Stimulated activated CD8-positive, alpha-beta memory T cell treated with anti-CD3 and anti-CD28 coated beads, Interleukin-12 subunit alpha, Interleukin-12 subunit beta, amount 100 ng/mL, for 4 hours (primary cell): ENCODE measurements at regions not wholly inside any gene's neighbourhood (a gene's known extent, or its start where the extent isn't known, plus 50 kb on each side); places are given as distances from the start of the nearest gene placed in this dataset.
"Not testable (repeated sequence)": the region's sequence is repeated elsewhere in the genome, so short reads cannot be mapped to it uniquely, and the experiment has no call there.

Source experiments
- DNase-seq: peaks from one replicate; pipeline ENCODE4 v3.0.0-alpha.2; 2020; ENCODE audit warnings: low read depth

DNA sequence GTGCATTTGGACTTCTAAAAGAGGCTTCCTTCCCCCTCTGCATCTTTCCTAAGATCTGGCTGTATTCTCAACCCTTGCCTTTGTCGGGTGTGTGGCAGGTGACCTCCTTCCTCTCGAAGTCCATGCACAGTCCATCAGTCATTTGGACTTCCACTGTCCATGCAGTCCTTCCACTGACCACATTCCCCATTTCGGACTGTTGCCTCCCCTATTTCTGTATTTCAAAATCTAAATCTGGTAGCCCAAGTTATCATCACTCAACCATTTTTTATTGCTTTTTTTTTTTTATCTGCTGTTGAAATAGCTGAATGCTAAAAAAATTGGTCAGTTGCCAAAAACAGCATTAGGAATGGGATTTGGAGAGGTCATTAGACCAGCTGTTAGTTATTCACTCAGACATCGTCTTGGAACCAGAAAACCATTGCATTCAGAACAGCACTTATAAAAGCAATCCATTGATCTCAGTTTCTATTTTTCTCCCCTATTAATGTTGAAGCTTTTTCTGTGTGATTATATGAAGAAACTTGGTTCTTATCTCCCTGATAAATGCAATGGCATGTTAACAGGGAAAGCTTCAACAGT is 575.6 kb downstream of the KIF20B start:
- DNase-seq, result no peak

DNA sequence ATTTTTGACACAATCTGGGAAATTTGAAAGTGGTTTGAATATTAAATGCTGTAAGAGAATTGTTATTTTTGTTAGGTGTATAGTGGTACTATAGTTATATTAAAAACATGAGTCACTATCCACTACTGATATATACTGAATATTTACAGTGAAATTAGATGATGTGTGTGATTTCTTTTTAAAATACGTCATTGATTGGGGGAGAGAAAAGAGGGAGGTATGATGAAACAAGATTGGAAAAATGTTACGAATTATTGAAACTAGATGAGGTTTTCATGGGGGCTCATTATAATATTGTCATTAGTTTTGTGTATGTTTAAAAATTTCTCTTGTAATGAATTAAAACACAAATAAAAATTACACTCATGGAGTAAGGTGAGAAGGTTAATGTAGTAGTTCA is 571.4 kb downstream of the HTR7 start:
- DNase-seq, result no peak

DNA sequence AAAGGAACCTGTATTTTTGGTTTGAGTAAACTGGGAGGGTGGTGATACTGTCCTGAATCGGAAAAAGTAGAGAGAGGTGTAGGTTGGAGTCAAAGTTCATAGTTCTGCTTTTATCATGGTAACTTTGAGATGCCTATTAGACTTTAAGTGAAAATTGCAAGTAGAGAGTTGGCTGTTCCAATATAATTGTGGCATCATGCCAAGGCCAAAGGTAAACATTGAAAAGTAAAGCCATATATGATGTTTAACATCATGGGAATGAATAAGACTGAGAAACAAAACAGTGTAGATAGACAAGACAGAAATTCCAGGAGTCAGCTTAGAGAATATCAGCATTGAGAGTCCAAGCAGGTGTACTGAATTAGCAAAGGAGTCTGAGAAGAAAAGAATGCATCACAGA is 570.9 kb downstream of the HTR7 start:
- DNase-seq, result no peak

DNA sequence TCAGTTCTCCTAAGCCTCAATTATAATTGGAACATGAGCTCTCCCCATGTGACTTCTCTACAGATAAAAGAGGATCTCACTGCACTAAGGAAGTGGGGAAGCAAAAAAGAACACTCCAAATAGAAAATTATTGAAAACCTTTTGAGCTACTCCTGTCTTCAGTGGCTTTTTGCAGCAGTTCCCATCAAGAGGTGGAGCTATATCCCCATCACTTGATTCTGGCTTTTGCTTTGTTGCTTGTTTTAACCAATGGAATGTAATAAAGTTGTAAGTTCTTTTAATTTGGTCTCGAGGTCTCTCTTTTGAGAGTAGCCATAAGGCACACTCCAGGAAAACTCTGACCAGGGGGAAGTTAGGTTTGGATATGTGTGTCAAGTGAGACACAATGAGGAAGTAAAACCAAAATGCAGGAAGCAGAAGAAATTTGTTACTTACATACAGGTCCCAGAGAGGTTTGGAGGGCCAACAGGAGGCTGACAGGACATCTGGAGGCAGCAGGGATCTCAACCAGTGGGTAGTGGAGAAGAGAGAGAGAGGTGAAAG is 569.4 kb downstream of the HTR7 start:
- DNase-seq, result no peak

DNA sequence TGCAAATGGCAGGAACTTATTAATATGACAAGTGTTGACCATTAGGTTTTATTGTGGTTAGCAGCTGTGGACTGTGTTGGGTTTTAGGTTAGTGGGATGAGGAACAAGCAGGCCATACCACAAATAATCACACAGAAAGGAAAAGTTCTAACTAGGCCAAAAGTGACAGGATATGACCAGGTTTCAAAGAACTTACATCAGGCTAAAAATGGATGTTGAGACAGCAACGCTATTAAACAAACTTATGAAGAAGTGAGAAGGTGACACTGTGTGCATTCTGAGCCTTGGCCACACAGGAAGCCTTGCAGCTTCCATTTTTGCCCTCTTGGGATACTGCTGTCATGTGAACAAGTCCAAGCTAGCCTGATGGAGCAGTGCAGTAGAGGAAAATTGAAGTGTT is 568.8 kb downstream of the HTR7 start:
- DNase-seq, result no peak

DNA sequence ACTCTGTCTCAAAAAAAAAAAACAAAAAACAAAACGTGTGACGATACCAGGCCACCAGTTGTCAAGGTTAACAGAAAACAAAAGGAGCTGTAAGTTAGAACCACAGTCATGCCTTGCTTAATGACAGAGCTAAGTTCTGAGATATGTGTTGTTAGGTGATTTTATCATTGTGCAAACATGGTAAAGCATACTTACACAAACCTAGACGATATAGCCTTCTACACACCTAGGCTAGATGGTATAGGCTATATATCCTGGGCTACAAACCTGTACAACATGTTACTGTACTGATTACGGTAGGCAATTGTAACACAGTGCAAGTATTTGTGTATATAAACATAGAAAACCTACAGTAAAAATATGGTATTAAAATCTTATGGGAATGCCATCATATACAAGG is 564.2 kb downstream of the HTR7 start:
- no peak for DNase-seq

DNA sequence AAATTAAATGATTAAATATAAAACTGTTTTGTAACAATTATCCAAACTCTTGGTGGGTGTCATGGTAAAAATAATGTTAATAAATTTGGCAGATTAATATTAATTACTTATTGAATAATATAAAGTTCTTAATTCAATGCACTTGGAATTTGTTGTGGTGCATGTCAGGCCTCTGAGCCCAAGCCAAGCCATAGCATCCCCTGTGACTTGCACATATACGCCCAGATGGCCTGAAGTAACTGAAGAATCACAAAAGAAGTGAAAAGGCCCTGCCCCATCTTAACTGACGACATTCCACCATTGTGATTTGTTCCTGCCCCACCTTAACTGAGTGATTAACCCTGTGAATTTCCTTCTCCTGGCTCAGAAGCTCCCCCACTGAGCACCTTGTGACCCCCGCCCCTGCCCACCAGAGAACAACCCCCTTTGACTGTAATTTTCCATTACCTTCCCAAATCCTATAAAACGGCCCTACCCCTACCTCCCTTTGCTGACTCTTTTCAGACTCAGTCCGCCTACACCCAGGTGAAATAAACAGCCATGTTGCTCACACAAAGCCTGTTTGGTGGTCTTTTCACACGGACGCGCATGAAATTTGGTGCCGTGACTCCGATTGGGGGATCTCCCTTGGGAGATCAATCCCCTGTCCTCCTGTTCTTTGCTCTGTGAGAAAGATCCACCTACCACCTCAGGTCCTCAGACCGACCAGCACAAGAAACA is 562.9 kb downstream of the HTR7 start:
- DNase-seq, result not testable (repeated sequence)

DNA sequence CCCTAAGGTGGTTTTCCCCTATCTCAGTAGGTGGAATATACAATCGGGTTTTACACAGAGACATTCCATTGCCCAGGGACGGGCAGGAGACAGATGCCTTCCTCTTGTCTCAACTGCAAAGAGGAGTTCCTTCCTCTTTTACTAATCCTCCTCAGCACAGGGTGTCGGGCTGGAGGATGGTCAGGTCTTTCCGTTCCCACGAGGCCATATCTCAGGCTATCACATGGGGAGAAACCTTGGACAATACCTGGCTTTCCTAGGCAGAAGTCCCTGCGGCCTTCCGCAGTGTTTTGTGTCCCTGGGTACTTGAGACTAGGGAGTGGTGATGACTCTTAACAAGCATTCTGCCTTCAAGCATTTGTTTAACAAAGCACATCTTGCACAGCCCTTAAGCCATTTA is 555.8 kb downstream of the HTR7 start:
- DNase-seq, result not testable (repeated sequence)

DNA sequence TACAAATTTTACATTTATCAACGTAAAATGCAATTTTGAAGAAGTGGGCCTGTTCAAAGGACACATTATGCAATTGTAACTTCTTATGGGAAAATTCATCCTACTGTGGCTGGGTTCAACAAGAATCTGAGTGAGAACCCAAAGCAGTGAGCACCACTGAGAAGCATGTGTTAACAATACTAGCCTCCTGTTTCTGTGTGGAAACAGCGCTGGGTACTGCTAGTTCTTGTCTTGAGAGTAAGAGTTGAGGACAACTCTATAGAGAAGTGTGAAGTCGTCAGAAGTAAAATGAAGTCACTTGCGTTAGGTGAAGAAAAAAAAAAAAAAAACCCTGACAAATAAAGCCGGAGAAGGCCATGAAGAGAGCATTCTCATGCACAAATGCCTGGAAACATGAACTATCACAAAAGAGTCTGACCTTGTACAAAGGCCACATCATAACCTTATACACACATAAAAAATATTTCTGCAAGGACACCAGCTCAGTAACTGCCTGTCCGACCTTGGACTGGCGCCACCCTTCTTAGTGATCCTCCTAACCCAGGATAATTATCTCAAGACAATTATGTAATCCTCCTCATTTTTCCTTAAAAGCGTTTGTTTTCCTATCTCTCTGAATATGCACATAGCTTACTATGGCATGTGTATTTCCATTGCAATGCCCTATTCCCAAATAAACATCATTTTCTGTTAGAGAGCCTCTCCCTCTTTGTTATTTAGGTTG is 554.9 kb downstream of the HTR7 start:
- DNase-seq, result no peak

DNA sequence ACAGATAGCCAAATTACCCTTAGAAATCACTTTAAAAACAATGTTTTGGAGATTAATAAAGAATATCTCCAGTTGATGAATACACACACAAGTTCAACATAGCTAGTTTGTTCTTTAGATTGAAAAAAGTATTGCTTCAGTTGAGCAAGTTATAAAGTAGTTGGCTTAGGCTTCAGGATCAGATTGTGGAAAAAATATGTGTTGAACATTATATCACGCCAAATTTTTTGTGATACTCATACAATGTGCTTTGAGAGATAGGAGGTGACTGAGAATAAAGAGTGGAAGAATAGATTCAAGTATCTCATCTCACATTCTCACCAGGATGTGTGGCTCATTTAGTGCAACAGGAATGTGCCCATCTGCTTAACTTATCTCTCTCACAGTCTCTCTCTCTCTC is 553.3 kb downstream of the HTR7 start:
- DNase-seq, result no peak

DNA sequence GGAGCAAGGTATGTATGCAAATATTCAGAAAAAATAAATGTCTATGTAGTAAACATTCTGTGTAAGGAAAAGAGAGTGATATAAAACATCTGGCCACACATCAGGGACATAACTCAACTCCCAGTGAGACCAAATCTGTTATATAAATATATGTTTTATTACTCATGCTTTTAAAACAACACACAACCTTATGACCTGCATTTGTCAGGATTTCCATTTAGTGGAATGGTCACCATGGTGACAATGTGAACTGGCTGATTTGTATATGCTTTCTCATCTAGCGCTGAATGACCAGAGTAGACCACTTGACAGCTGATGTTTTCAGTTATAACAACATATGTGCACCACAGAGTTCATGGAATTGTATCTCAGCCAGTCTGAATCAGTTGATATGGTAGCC is 551.7 kb downstream of the HTR7 start:
- DNase-seq, result no peak

DNA sequence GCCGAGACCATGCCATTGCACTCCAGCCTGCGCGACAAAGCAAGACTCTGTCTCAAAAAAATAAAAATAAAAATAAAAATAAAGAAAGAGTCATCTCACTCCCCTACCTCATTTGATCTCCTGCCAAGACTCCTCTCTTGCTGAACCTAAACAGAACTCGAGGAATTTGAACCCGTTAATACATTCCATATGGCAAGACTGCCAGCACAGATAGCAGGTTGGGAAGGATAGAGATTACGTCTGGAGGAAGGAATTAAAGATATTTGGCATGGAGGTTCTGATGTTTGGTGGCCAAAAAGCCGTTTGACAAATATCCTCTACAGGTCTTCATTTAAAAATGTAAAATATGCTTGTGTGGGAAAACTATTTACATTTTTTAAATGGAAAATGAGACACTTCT is 549.6 kb downstream of the HTR7 start:
- DNase-seq, result no peak

DNA sequence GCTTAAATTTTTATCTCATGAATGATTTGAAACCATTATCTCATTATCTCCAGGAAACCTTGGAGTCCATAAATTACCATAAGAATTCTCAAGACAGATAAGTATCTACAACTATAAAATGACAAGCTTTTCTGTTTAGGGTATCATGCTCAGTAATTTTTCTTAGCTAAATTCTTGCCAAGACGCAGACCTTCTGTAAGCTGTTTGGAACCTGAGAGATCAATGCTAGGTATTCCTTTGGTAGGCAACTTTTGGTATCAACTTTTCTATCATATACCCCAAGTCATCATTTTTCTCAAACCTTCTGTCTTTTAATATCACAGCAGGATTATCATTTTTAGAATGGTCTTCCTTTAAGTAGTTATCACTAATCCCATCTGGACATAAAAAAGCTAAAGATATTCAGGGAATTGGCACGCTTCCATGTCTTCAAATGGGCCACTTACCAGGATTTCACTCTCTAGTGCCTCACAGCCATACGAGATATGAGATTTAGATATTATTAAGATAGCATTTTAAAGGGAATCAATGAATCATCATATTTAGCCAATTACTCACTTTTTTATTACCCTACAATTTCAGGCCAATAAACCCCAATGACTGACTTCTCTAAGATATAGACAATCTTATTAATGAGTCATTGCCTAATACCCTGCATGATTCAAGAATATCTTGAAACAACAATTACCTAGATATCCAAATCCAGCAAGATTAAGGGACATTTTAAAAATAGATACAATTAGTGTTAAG is 544.1 kb downstream of the HTR7 start:
- DNase-seq, result no peak

DNA sequence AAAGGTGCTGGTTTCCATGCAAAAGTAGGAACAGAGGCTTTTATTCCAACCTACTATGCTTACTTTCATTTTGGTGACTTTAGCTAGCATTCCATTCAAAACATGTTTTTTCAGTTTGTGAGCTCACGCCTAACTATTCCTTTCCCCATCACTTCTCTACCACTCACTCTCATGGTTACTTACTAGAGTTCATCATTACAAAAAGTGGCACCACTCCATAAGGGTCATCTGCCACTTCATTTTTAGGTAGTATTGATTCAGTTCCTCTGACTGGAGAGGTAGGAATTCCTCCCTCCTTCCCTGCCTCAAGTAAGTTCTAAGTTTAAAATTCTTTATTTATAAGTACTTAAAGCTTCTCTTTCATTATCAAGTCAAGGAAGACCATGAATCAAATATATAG is 543.1 kb downstream of the HTR7 start:
- DNase-seq, result no peak

DNA sequence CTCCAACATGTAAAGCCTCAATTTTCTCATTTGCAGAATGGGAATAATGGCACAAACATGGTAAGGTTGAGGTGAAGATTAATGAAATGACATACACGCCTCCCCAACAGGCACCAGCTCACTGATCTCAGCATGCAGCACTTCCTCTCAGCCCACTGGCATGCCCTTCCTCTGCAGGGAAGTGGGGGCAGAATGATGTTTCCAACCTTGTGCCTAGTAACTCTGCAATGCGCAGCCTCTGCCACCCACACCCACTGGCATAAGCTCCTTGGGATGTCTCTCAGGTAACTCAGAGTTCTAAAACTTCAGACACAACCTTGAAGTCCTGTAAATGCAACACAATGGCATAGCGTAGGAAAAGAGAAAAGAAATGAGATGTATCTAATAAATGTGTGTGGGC is 540.7 kb downstream of the HTR7 start:
- DNase-seq, result no peak

DNA sequence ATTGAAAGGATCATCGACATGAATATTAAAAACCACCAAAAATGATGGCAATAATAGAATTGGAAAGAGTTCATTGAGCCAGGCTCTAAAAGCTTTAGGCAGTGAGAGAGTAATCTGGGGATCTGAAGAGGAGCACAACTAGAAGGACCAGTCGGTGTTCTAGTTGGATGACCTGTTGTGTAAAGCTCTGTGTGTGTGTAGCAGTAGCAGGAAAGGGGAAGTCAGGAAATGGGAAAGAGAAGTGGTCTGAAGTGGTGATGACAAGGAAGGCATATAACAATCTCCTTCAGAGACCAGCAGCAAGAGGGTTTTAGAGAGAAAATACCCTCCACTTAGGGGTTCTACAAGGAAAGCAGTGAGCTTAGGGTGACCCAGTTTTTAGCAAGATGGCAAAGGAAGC is 539.2 kb downstream of the HTR7 start:
- no peak for DNase-seq

DNA sequence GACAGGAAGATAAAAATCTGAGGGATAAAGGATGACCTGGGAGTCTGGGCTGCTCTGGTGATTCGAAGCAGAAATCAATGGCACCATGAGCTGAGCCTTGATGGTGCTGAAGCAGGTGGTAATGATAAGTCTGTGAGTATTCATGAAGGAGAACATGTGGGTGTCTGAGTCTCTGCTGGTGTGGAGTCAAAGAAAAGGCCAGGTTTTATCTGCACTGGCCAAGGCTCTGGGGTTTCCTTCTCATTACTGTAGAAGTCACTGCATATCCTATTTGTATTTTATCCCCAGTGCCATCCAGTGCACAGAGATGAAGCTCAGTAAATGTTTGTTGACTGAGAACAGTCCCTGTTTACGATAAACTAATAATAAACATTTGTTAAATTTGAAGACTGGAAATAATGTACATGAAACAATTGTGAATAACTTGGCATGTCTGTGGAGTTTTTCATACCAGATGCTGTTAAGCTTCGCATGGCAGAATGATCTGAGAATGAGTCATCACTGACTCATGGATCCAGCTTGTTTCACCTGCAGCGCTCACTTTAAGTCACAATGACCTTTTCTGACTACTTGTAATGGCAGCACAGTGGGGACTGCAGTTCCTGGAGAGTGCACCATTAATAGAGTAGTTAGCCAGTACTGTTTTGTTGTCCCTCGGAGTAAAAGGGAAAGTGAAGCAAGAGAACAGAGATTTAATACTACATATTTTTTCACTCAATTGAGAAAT is 538.5 kb downstream of the HTR7 start:
- DNase-seq, result no peak

DNA sequence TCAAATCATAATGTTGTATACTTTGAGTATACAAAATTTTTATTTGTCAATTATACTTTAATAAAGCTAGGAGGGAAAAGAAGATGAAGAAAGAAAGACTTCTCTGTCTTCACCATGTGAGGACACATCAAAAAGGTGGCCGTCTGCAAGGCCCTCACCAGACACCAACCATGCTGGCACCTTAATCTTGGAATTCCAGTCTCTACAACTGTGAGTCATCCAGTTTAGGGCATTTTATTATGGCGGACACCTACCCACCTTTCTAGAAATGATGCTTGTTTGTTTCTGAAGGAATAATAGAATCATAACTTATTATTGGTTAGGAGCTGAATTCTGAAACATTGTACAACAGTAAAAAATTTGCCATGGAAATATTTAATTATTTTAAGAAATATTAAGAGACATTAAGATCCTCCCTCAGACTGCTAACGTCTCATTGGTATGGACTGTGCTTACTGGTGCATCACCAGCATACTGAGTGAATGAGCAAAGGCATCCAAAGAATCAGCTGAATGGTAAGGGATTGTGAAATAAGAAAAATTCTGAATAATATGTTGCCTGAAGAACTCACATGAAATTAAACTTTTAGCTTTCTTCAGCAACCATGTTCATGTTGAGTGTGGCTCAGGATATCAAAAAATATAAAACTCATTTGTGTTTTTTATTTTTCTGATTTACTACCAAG is 536.6 kb downstream of the HTR7 start:
- DNase-seq, result no peak

DNA sequence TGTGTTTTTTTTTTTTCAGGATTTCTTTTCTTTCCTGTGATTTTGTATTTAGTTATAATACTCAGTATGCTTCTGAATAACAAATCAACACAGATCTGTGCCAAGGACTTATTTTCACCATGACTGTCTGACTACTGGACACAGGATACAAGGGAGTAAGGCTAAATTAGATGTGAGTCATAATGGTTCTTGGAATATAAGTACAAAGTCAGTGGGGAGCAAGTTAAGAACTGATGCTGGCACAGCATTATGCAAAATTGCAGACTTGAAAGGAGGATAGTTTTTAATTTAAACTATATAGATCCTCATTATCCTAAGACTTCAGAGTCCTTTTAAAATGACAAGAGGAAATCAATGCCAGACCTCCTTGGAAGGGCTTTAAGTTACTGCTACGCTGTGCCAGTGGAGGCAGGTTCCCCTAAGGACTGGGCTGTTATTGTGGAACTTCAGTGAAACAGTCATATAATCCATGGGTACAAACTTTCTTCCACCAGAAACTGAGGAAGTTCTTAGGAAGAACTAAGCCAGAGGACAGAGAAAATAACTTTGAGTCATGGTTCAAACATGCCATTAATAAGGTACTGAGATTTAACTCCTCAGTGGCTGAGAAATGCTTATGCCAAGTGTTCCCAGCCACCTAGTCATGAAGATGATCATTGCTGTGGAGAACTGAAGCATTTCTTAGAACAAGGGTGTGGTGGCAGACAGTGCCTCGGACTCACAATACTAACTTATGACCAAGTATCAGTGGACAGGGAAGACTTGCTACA is 531.2 kb downstream of the HTR7 start:
- no peak for DNase-seq

DNA sequence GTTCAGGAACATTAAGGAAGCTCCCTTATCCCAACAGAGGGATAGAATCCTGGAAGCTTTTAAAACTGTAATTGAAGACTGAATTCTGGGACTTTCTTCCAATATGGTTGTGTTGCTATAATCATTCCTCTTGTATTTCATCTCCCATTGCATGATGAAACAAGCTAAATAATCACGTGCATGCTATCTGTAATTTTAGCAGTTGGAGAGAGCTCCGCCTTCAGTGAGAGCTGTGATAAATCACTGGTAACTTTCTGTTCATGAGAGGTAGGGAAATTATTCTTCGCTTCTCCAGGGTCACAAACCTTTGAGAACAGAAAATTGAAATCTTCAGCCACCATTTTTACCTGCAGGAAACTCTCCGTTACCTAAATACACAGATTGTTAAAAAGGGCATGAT is 530.2 kb downstream of the HTR7 start:
- DNase-seq, result no peak

DNA sequence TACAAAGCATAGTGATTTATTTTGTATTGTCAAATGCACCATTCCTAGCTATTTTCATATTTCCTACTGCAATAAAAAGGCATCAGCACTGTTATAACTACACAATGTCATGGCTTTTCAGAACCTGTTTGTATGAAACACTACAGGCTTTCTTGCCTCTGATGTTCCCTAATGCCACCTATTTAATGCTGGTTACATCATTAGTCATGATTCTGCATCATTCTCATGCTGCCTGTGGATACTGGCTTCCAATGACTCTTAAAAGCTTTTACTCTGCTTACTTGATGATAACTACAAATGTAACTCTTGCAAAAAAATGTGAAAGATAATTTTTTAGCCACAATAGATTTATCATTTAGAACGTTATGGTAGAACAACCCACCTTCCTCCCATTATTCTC is 529.4 kb downstream of the HTR7 start:
- DNase-seq, result no peak
